ENCODE measurements at regions not wholly inside any gene's neighbourhood (a gene's known extent, or its start where the extent isn't known, plus 50 kb on each side); places are given as distances from the start of the nearest gene placed in this dataset.

DNA sequence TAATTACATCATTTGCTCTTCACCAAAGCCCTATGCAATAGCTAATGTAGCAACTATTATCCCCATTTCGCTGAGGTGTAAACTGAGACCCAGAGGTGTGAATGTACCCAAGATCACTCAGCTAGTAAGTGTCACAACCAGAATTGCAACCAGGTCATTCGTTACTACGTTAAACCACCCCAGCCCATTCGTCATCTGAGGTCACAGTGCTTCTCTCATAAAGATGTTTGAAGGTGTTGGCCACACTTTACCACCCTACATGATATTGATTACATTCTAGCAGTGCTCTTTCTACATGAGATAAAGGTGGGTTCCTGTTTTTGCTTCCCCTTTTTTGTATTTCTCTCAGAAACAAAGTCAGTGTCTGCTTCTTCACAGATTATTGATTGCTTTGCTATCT lies 195.3 kb downstream of the ZBTB18 start:
- no peaks in the 10 kb centered on the region for H3K4me1 ChIP-seq (ENCODE audit: low read depth)
- intact Hi-C loops (cut with DNase I, micrococcal nuclease): no loop called here
- no peak overlapping the region for H3K4me3 ChIP-seq
- TF ChIP-seq CTCF (IDR thresholded peaks at IDR 0.05): no peak
- no peak for ATAC-seq
- H3K9me3 ChIP-seq: no peaks in the 10 kb centered on the region
- DNase-seq: no peak
- no peaks in the 10 kb centered on the region for H3K36me3 ChIP-seq (ENCODE audit: low read depth)

DNA sequence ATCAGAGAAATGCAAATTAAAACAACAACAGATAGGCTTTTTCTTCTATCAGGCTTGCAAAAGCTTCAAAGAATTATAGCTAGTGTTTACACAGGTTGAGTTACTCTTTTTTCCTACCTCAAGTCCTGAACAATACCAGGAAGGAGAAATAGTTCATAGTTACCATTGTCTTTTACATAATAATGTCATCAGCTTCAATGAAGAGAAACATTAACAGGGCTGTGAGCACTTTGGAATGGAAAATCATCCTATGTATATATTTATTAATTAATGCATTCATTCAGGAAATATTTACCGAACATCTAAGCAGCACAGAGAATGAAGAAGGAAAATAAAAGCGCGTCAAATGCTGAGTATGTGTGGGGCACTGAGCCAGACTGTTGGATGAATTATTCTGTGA lies 197.3 kb downstream of the ZBTB18 start:
- DNase-seq (no peak), ATAC-seq (no peak)
- Histone ChIP-seq H3K9me3 (no peaks in the 10 kb centered on the region), H3K4me1 (ENCODE audit: low read depth) (no peaks in the 10 kb centered on the region), H3K4me3 (no peak overlapping the region), H3K36me3 (ENCODE audit: low read depth) (no peaks in the 10 kb centered on the region)
- no peak for TF ChIP-seq CTCF (IDR thresholded peaks at IDR 0.05)
- intact Hi-C loops (cut with DNase I, micrococcal nuclease): no loop called here

GRCh38 chr1:244252211-244252610 lies 199.5 kb downstream of the ADSS2 start:
- TF ChIP-seq CTCF (IDR thresholded peaks at IDR 0.05): no peak

GRCh38 chr1:244254467-244254866 lies 197.2 kb downstream of the ADSS2 start:
- DNase-seq (peak in 1 of 3 donors; percentile 21), ATAC-seq (peak; percentile 81)
- no peaks in the 10 kb centered on the region for H3K9me3 ChIP-seq
- no peak for TF ChIP-seq CTCF (IDR thresholded peaks at IDR 0.05)
- no peak overlapping the region for H3K4me3 ChIP-seq
- no peaks in the 10 kb centered on the region for H3K36me3 ChIP-seq (ENCODE audit: low read depth)
- intact Hi-C loops (cut with DNase I, micrococcal nuclease): no loop called here
- no peaks in the 10 kb centered on the region for H3K4me1 ChIP-seq (ENCODE audit: low read depth)

More at GRCh38 chr1:244252211-244252610, 199.5 kb downstream of the ADSS2 start:
- no peak for DNase-seq
- Histone ChIP-seq H3K4me1 (ENCODE audit: low read depth) (no peaks in the 10 kb centered on the region), H3K9me3 (no peaks in the 10 kb centered on the region), H3K36me3 (ENCODE audit: low read depth) (no peaks in the 10 kb centered on the region), H3K4me3 (no peak overlapping the region)
- intact Hi-C loops (cut with DNase I, micrococcal nuclease): no loop called here
- no peak for ATAC-seq

DNA sequence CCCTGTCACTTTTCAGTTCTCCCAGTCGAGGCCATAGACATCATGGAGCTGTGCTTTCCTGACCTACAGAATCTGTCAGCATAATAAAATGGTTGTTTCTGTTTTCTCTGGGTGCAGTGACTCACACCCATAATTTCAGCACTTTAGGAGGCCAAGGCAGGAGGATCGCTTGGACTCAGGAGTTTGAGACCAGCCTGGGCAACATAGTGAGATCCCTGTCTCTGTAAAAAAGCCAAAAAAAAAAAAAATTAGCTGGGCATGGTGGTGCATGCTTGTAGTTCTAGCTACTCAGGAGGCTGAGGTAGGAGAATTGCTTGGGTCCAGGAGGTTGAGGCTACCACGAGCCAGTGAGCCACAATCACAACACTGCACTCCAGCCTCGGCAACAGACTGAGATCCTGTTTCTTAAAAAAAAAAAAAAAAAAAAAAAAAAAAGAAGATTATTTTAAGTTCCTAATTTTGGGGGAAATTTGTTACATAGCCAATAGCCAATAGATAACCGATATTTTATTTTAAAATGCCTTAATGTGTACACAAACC lies 196.2 kb downstream of the ADSS2 start:
- no peaks in the 10 kb centered on the region for H3K9me3 ChIP-seq
- no peaks in the 10 kb centered on the region for H3K4me1 ChIP-seq (ENCODE audit: low read depth)
- DNase-seq (no peak), ATAC-seq (no peak)
- intact Hi-C loops (cut with DNase I, micrococcal nuclease): no loop called here
- no peaks in the 10 kb centered on the region for H3K36me3 ChIP-seq (ENCODE audit: low read depth)
- TF ChIP-seq CTCF (IDR thresholded peaks at IDR 0.05): no peak
- H3K4me3 ChIP-seq: no peak overlapping the region

GRCh38 chr1:244256086-244256676 lies 195.5 kb downstream of the ADSS2 start:
- Histone ChIP-seq H3K9me3 (no peaks in the 10 kb centered on the region), H3K4me3 (no peak overlapping the region), H3K36me3 (ENCODE audit: low read depth) (no peaks in the 10 kb centered on the region), H3K4me1 (ENCODE audit: low read depth) (no peaks in the 10 kb centered on the region)
- DNase-seq (no peak), ATAC-seq (no peak)
- intact Hi-C loops (cut with DNase I, micrococcal nuclease): no loop called here
- TF ChIP-seq CTCF (IDR thresholded peaks at IDR 0.05): no peak
